Left lobe of liver (tissue), 2 donors: ENCODE measurements at regions not wholly inside any gene's neighbourhood (a gene's known extent, or its start where the extent isn't known, plus 50 kb on each side); places are given as distances from the start of the nearest gene placed in this dataset.
"Not testable (repeated sequence)": the region's sequence is repeated elsewhere in the genome, so short reads cannot be mapped to it uniquely, and the experiment has no call there.

Experiments
- ATAC-seq: fragments of 200-7000 bp; cut with Tn5 transposase; one replicate; pipeline ENCODE4 v1.9.1; 2020; ENCODE audit warnings: mild to moderate bottlenecking, moderate library complexity
- DNase-seq: peaks from one replicate; pipeline ENCODE4 v3.0.0-alpha.2; 2020; ENCODE audit warnings: low spot score
- donor health status: DM: no; HTN: no; CAD: no; lungs with moderate emphysema.
- donor health status: DM: no; HTN: yes; CAD: no.

DNA sequence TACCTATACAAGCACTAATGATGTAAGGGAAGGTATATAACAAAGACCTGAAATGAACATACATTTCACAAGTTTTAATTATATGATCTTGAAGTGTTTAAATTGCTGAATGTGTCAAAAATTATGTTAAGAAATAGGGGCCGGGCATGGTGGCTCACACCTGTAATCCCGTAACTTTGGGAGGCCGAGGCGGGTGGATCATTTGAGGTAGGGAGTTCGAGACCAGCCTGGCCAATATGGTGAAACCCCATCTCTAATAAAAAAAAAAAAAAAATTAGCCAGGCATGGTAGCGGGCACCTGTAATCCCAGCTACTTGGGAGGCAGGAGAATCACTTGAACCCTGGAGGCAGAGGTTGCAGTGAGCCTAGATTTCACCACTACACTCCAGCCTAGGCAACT lies 537.4 kb upstream of the STEAP1 start:
- not testable (repeated sequence) for DNase-seq, ATAC-seq

GRCh38 chr7:89618274-89618673 lies 536.0 kb upstream of the STEAP1 start:
- no peak for ATAC-seq
- no peak for DNase-seq

GRCh38 chr7:89621925-89622641 lies 532.2 kb upstream of the STEAP1 start:
- DNase-seq (no peak), ATAC-seq (no peak)

- ATAC-seq (peak; percentile 92), DNase-seq (no peak)
Observed at GRCh38 chr7:89623018-89623672, 531.1 kb upstream of the STEAP1 start.

DNA sequence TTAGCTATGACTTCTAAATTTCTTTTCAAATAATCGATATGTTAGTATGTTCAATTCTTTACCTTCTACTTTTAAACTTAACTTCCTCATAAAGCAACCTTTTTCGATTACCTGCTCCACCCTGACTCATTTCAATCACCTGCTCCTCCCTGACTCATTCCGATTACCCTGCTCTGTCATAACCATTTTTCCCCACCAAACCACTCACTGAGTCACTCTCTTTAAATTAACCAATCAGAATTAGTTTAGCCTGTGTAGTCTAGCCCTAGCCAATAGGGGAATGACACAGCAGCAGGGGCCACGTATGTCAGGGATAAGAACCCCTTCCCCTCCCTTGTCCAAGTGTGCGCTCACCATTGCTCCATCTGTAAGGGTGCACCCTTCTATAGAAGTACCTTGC lies 530.1 kb upstream of the STEAP1 start:
- not testable (repeated sequence) for ATAC-seq, DNase-seq

GRCh38 chr7:89648509-89648908 lies 505.8 kb upstream of the STEAP1 start:
- no peak for DNase-seq
- no peak for ATAC-seq

DNA sequence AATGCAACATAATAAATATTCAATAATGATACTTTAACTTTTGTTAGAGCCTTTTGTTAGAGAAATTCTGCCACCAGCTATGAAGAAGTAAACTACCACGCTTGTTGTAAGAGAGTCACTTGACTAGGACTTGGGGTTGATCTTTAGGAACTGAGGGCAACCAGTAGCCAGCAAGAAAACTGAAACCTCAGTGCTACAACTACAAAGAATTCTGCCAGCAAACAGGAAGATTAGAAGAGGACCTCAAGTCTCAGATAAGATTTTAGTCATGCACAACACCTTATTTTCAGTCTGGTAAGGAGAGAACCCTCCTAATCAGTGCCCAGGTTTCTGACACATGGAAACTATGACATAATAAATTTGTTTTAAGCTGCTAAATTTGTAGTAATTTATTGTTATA lies 498.3 kb upstream of the STEAP1 start:
- ATAC-seq (no peak), DNase-seq (no peak)

- DNase-seq, result no peak
Observed at GRCh38 chr7:89661876-89662275, 492.4 kb upstream of the STEAP1 start.

DNA sequence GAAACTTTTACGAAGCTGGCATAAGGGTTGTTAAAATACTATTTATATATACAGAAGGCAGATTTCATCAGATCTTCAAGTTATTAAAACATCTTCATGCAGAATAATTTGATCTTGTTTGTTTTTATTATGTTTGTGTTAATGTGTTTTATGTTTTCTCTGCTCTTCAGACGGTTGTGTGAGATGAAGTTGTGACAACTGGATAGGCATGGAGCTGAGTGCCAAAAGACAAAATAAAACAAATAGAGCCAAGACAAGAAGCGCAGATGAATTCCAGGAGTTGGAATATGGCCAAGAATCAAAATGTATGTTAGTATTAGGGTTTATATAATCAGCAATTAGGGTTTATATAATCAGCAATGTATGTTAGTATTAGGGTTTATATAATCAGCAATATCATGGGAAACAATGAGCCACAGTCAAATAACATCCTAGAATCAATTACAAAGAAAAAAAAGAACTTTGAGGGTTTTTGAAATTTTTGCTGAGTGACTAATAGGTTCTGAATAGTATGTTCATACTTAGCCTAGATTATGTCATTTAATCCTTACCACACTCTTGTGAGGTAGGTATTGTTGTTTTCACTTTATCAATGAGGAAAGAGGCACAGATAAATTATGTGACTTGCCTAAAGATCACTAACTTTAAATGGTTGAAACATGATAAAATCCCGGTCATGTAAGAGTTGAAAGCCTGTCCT lies 488.0 kb upstream of the STEAP1 start:
- no peak for ATAC-seq
- DNase-seq, result no peak

More at GRCh38 chr7:89661876-89662275, 492.4 kb upstream of the STEAP1 start:
- ATAC-seq, result no peak

GRCh38 chr7:89680161-89680560 lies 474.1 kb upstream of the STEAP1 start:
- ATAC-seq (no peak), DNase-seq (no peak)

DNA sequence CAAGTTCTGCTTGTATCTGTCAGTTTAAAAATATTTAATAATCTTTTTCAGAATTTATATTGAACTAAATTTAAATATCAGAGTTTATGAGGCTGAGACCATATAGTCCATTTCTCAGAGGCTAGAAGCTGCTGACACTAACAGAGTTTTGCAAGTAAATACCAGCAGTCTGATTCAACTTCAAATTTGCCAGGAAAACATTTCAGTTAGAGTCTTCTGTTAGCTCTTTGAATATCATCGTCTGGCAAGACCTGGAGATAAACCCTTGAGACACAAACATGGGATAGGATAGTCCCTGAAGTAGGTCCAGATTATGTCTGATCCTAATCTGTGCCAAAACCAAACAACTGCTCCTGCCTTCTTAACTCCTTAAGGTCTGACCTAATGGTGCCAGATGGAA lies 472.8 kb upstream of the STEAP1 start:
- no peak for ATAC-seq
- no peak for DNase-seq

GRCh38 chr7:89685287-89685686 lies 469.0 kb upstream of the STEAP1 start:
- no peak for DNase-seq
- no peak for ATAC-seq

DNA sequence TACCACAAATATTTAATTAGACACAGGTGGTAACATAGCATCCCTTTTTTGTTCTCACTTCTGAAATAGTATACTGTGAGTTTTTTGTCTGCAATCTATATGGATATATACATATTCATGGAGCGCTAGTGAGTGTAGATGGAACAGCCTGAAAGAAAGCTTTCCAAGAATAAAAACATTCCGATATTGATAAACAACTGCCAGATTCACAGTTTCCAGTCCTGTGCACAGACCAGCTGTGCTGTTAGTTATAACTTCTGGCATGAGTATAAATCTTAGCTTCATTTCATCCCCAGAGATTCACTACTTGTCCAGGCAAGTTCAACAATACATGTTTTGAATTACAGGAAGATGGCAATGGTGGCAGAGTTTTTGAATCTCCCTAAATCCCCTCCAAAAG lies 467.1 kb upstream of the STEAP1 start:
- DNase-seq (no peak), ATAC-seq (no peak)

GRCh38 chr7:89695241-89695640 lies 459.0 kb upstream of the STEAP1 start:
- ATAC-seq (no peak), DNase-seq (no peak)

DNA sequence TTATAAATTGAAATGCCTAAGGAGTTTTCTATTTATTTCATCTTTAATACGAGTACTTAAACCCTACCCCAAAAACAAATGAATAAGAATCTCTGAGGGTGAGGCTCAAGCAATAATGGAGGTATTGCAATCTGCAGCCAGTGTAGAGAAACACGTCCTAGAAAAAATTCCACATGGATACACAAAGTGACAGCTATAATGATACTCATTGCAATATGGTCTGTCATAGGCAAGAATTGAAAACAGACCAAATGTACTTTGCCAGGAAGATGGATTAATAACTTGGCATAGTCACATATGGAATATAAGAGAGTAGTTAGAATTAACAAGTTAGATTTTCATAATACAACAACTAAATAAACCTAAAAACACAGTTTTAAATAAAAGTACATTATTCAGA lies 440.1 kb upstream of the STEAP1 start:
- no peak for ATAC-seq

DNA sequence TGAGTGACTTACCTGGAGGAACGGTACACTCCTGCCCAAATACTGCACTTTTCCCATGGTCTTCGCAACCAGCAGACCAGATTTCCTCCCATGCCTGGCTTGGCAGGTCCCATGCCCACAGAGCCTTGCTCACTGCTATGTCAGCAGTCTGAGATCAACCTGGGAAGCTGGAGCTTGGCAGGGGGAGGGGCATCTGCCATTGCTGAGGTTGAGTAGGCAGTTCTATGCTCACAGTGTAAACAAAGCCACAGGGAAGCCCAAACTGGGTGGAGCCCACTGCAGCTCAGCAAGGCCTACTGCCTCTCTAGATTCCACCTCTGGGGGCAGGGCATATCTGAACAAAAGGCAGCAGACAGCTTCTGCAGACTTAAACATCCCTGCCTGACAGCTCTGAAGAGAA lies 435.3 kb upstream of the STEAP1 start:
- not testable (repeated sequence) for DNase-seq, ATAC-seq

More for the DNA sequence above, 440.1 kb upstream of the STEAP1 start:
- no peak for DNase-seq

DNA sequence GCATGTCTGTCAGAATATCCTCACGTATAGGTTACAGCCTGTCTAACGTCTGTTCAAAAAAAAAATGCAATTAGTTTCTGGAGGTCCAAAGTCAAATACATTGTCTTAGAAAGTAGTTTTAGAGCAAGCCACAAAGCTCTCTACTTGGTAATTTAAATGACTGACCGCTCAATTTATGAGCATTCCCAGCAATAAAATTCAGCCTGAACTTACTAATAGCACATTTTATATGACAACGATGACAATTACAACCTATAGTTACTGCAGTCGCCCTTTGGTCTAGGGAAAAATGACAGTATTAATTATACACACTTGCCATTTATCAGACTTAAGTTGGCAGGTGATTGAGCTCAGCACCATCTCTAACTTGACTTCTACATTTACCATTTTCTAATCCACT lies 425.8 kb upstream of the STEAP1 start:
- ATAC-seq (no peak), DNase-seq (no peak)

GRCh38 chr7:89731751-89732445 lies 422.4 kb upstream of the STEAP1 start:
- no peak for DNase-seq
- ATAC-seq, result no peak

DNA sequence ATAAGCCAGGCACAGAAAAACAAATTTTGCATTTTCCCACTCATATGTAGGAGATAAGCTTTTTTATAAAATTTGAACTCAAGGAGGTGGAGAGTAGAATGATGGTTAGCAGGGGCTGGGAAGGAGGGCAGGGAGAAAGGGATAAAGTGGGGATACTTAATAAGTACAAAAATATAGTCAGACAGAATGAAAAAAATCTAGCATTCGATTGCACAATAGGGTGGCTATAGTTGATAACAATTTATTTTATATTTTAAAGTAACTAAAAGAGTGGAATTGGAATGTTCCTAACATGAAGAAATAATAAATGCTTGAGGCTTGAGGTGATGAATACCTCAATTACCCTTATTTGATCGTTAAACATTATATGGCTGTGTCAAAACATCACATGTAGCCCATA lies 415.7 kb upstream of the STEAP1 start:
- DNase-seq, result no peak
- ATAC-seq, result no peak

- DNase-seq (no peak), ATAC-seq (no peak)
Observed at GRCh38 chr7:89757910-89758309, 396.4 kb upstream of the STEAP1 start.

DNA sequence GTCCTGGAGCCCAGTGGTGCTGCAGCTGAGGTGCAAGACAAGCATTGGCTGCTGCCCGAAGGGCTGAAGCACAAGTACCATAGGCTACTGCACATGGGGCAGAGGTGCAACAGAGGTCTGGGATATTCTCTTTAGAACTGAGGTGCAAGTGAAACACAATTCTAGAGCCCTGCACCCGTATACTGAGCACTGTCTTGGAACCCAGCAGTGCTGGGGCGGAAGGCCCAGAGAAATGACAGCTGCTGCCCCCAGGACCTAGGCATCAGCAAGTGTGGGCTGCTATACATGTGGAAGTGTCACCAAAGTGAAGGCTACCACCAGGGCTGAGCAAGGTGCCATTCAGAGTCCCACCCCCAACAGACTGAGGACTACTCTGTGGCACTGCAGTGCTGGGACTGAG lies 393.6 kb upstream of the STEAP1 start:
- DNase-seq, result no peak
- ATAC-seq, result no peak
